ENCODE measurements at regions not wholly inside any gene's neighbourhood (a gene's known extent, or its start where the extent isn't known, plus 50 kb on each side); places are given as distances from the start of the nearest gene placed in this dataset.
"Not testable (repeated sequence)": the region's sequence is repeated elsewhere in the genome, so short reads cannot be mapped to it uniquely, and the experiment has no call there.

- H3K4me1 Mint-ChIP-seq; H3K27ac ChIP-seq (ENCODE audit: low read depth); ATAC-seq; H3F3A ChIP-seq (replicated peaks; ENCODE audit: low read depth); H3K4me1 ChIP-seq (ENCODE audit: insufficient read depth); H3K4me3 ChIP-seq; H3K9me2 ChIP-seq (ENCODE audit: insufficient read depth); H3K79me2 ChIP-seq (replicated peaks; ENCODE audit: insufficient read depth); H3K27me3 ChIP-seq (ENCODE audit: insufficient read depth); H2AFZ ChIP-seq; H3K4me3 Mint-ChIP-seq; H3K9me3 Mint-ChIP-seq; H3K4me2 ChIP-seq; H3K36me3 Mint-ChIP-seq (ENCODE audit: low read depth); DNase-seq (ENCODE audit: low spot score); H3K27me3 Mint-ChIP-seq (ENCODE audit: insufficient read depth, low read depth, poor library complexity); H3K27ac Mint-ChIP-seq; H4K20me1 ChIP-seq (replicated peaks; ENCODE audit: insufficient read depth); H3K36me3 ChIP-seq (ENCODE audit: insufficient read depth): not testable (repeated sequence)
Observed at GRCh38 chr7:142509235-142509634, 240.0 kb upstream of the PRSS1 start.

- Histone ChIP-seq H3K36me3 (ENCODE audit: insufficient read depth) (no peaks in the 10 kb centered on the region), H2AFZ (no peak overlapping the region), H3K4me3 (no peak overlapping the region), H3F3A (replicated peaks; ENCODE audit: low read depth) (no peaks in the 10 kb centered on the region), H3K27me3 (ENCODE audit: insufficient read depth) (no peaks in the 10 kb centered on the region), H3K9me2 (ENCODE audit: insufficient read depth) (no peaks in the 10 kb centered on the region), H4K20me1 (replicated peaks; ENCODE audit: insufficient read depth) (no peaks in the 10 kb centered on the region), H3K27ac (ENCODE audit: low read depth) (no peak overlapping the region), H3K4me2 (no peak overlapping the region), H3K79me2 (replicated peaks; ENCODE audit: insufficient read depth) (no peaks in the 10 kb centered on the region), H3K4me1 (ENCODE audit: insufficient read depth) (no peaks in the 10 kb centered on the region)
- peaks cover 3% of the 10 kb centered on the region; the same call in 1 of the 3 replicates for H3K4me1 Mint-ChIP-seq
- TF ChIP-seq EZH2phosphoT487 (IDR thresholded peaks at IDR 0.05; ENCODE audit: unreplicated experiment) (no peak), CREB1 (CRISPR knock-in tag; IDR thresholded peaks at IDR 0.05; ENCODE audit: low read depth) (no peak), ETS1 (IDR thresholded peaks at IDR 0.05) (no peak), JUNB (IDR thresholded peaks at IDR 0.05; ENCODE audit: unreplicated experiment) (no peak), CTCF (conservative IDR thresholded peaks at IDR 0.05; ENCODE audit: low read depth in 2 of 2) (no peak), STAT1 (IDR thresholded peaks at IDR 0.05; ENCODE audit: unreplicated experiment) (no peak), ZNF114 (CRISPR knock-in tag; IDR thresholded peaks at IDR 0.05) (no peak), ZNF462 (CRISPR knock-in tag; IDR thresholded peaks at IDR 0.05) (no peak), REST (IDR thresholded peaks at IDR 0.05; ENCODE audit: unreplicated experiment) (no peak), POLR2AphosphoS5 (IDR thresholded peaks at IDR 0.05; ENCODE audit: low read depth) (no peak)
- ATAC-seq, result no peak
- H3K4me3 Mint-ChIP-seq, result no peak overlapping the region
- H3K27me3 Mint-ChIP-seq (ENCODE audit: insufficient read depth, low read depth, poor library complexity), result peaks cover 5% of the 10 kb centered on the region
- no peak overlapping the region for H3K27ac Mint-ChIP-seq
- no peaks in the 10 kb centered on the region for H3K9me3 Mint-ChIP-seq
- no peak for DNase-seq (ENCODE audit: low spot score)
- no peaks in the 10 kb centered on the region for H3K36me3 Mint-ChIP-seq (ENCODE audit: low read depth)
Observed at GRCh38 chr7:142508251-142508650, 241.0 kb upstream of the PRSS1 start.

All from GM23338 (cell line).